ENCODE measurements at regions not wholly inside any gene's neighbourhood (a gene's known extent, or its start where the extent isn't known, plus 50 kb on each side); places are given as distances from the start of the nearest gene placed in this dataset.
"Not testable (repeated sequence)": the region's sequence is repeated elsewhere in the genome, so short reads cannot be mapped to it uniquely, and the experiment has no call there.

- H3K27ac ChIP-seq (ENCODE audit: low read depth, low read length): no peak overlapping the region
- H3K4me3 ChIP-seq (ENCODE audit: low read depth in 1 of 2, low read length in 2 of 2): no peak overlapping the region
- H3K9me3 ChIP-seq (ENCODE audit: control insufficient read depth in 1 of 2, low read length in 2 of 2): peaks cover 31 to 46% of the 10 kb centered on the region in 2 donors
- H3K27me3 ChIP-seq (ENCODE audit: control insufficient read depth in 1 of 2, insufficient read depth in 2 of 2, low read length in 2 of 2): no peaks in the 10 kb centered on the region
- no peaks in the 10 kb centered on the region for H3K36me3 ChIP-seq (ENCODE audit: control insufficient read depth in 1 of 2, insufficient read depth in 2 of 2, low read length in 2 of 2)
- no peaks in the 10 kb centered on the region for H3K4me1 ChIP-seq (ENCODE audit: control insufficient read depth in 1 of 2, insufficient read depth in 2 of 2, low read length in 2 of 2)
- H3K9ac ChIP-seq (ENCODE audit: low read depth in 1 of 2, low read length in 2 of 2): no peak overlapping the region
Observed at GRCh38 chr11:54927704-54928103, 221.1 kb downstream of the OR4A5 start.

- no peak overlapping the region for H3K27ac ChIP-seq (ENCODE audit: low read depth, low read length)
- H3K36me3 ChIP-seq (ENCODE audit: control insufficient read depth in 1 of 2, insufficient read depth in 2 of 2, low read length in 2 of 2): no peaks in the 10 kb centered on the region
- H3K9me3 ChIP-seq (ENCODE audit: control insufficient read depth in 1 of 2, low read length in 2 of 2): peaks cover 43 to 63% of the 10 kb centered on the region in 2 donors
- H3K4me1 ChIP-seq (ENCODE audit: control insufficient read depth in 1 of 2, insufficient read depth in 2 of 2, low read length in 2 of 2): no peaks in the 10 kb centered on the region
- no peak overlapping the region for H3K4me3 ChIP-seq (ENCODE audit: low read depth in 1 of 2, low read length in 2 of 2)
- H3K9ac ChIP-seq (ENCODE audit: low read depth in 1 of 2, low read length in 2 of 2): no peak overlapping the region
- H3K27me3 ChIP-seq (ENCODE audit: control insufficient read depth in 1 of 2, insufficient read depth in 2 of 2, low read length in 2 of 2): no peaks in the 10 kb centered on the region
Observed at GRCh38 chr11:54930930-54931329, 224.3 kb downstream of the OR4A5 start.

- Histone ChIP-seq H3K4me1 (ENCODE audit: control insufficient read depth in 1 of 2, insufficient read depth in 2 of 2, low read length in 2 of 2) (no peaks in the 10 kb centered on the region), H3K27me3 (ENCODE audit: control insufficient read depth in 1 of 2, insufficient read depth in 2 of 2, low read length in 2 of 2) (no peaks in the 10 kb centered on the region), H3K9me3 (ENCODE audit: control insufficient read depth in 1 of 2, low read length in 2 of 2) (peaks cover 27 to 46% of the 10 kb centered on the region in 2 donors), H3K4me3 (ENCODE audit: low read depth in 1 of 2, low read length in 2 of 2) (no peak overlapping the region), H3K27ac (ENCODE audit: low read depth, low read length) (no peak overlapping the region), H3K36me3 (ENCODE audit: control insufficient read depth in 1 of 2, insufficient read depth in 2 of 2, low read length in 2 of 2) (no peaks in the 10 kb centered on the region), H3K9ac (ENCODE audit: low read depth in 1 of 2, low read length in 2 of 2) (no peak overlapping the region)
Observed at GRCh38 chr11:54944211-54944610, 237.6 kb downstream of the OR4A5 start.

- Histone ChIP-seq H3K9ac (ENCODE audit: low read depth in 1 of 2, low read length in 2 of 2) (no peak overlapping the region), H3K4me1 (ENCODE audit: control insufficient read depth in 1 of 2, insufficient read depth in 2 of 2, low read length in 2 of 2) (no peaks in the 10 kb centered on the region), H3K27me3 (ENCODE audit: control insufficient read depth in 1 of 2, insufficient read depth in 2 of 2, low read length in 2 of 2) (no peaks in the 10 kb centered on the region), H3K4me3 (ENCODE audit: low read depth in 1 of 2, low read length in 2 of 2) (no peak overlapping the region), H3K36me3 (ENCODE audit: control insufficient read depth in 1 of 2, insufficient read depth in 2 of 2, low read length in 2 of 2) (no peaks in the 10 kb centered on the region), H3K9me3 (ENCODE audit: control insufficient read depth in 1 of 2, low read length in 2 of 2) (peaks cover 18 to 32% of the 10 kb centered on the region in 2 donors), H3K27ac (ENCODE audit: low read depth, low read length) (no peak overlapping the region)
Observed at GRCh38 chr11:54946424-54946823, 239.8 kb downstream of the OR4A5 start.

- H3K4me3 ChIP-seq (ENCODE audit: low read depth in 1 of 2, low read length in 2 of 2); H3K36me3 ChIP-seq (ENCODE audit: control insufficient read depth in 1 of 2, insufficient read depth in 2 of 2, low read length in 2 of 2); H3K9ac ChIP-seq (ENCODE audit: low read depth in 1 of 2, low read length in 2 of 2); H3K27me3 ChIP-seq (ENCODE audit: control insufficient read depth in 1 of 2, insufficient read depth in 2 of 2, low read length in 2 of 2); H3K27ac ChIP-seq (ENCODE audit: low read depth, low read length); H3K4me1 ChIP-seq (ENCODE audit: control insufficient read depth in 1 of 2, insufficient read depth in 2 of 2, low read length in 2 of 2): not testable (repeated sequence)
- peaks cover 18 to 25% of the 10 kb centered on the region in 2 donors for H3K9me3 ChIP-seq (ENCODE audit: control insufficient read depth in 1 of 2, low read length in 2 of 2)
Observed at GRCh38 chr11:54947175-54947574, 240.5 kb downstream of the OR4A5 start.

- Histone ChIP-seq H3K36me3 (ENCODE audit: control insufficient read depth in 1 of 2, insufficient read depth in 2 of 2, low read length in 2 of 2) (no peaks in the 10 kb centered on the region), H3K4me3 (ENCODE audit: low read depth in 1 of 2, low read length in 2 of 2) (no peak overlapping the region), H3K9me3 (ENCODE audit: control insufficient read depth in 1 of 2, low read length in 2 of 2) (peaks cover 41 to 75% of the 10 kb centered on the region in 2 donors), H3K27ac (ENCODE audit: low read depth, low read length) (no peak overlapping the region), H3K4me1 (ENCODE audit: control insufficient read depth in 1 of 2, insufficient read depth in 2 of 2, low read length in 2 of 2) (no peaks in the 10 kb centered on the region), H3K27me3 (ENCODE audit: control insufficient read depth in 1 of 2, insufficient read depth in 2 of 2, low read length in 2 of 2) (no peaks in the 10 kb centered on the region), H3K9ac (ENCODE audit: low read depth in 1 of 2, low read length in 2 of 2) (no peak overlapping the region)
Observed at GRCh38 chr11:54979375-54979774, 272.7 kb downstream of the OR4A5 start.

GRCh38 chr11:54985731-54986130 lies 276.2 kb upstream of the TRIM48 start:
- Histone ChIP-seq H3K27me3 (ENCODE audit: control insufficient read depth in 1 of 2, insufficient read depth in 2 of 2, low read length in 2 of 2) (no peaks in the 10 kb centered on the region), H3K4me3 (ENCODE audit: low read depth in 1 of 2, low read length in 2 of 2) (no peak overlapping the region), H3K4me1 (ENCODE audit: control insufficient read depth in 1 of 2, insufficient read depth in 2 of 2, low read length in 2 of 2) (no peaks in the 10 kb centered on the region), H3K27ac (ENCODE audit: low read depth, low read length) (no peak overlapping the region), H3K36me3 (ENCODE audit: control insufficient read depth in 1 of 2, insufficient read depth in 2 of 2, low read length in 2 of 2) (no peaks in the 10 kb centered on the region), H3K9ac (ENCODE audit: low read depth in 1 of 2, low read length in 2 of 2) (no peak overlapping the region), H3K9me3 (ENCODE audit: control insufficient read depth in 1 of 2, low read length in 2 of 2) (peaks cover 31 to 57% of the 10 kb centered on the region in 2 donors)

GRCh38 chr11:55028837-55029236 lies 233.1 kb upstream of the TRIM48 start:
- H3K36me3 ChIP-seq (ENCODE audit: control insufficient read depth in 1 of 2, insufficient read depth in 2 of 2, low read length in 2 of 2); H3K27ac ChIP-seq (ENCODE audit: low read depth, low read length); H3K4me1 ChIP-seq (ENCODE audit: control insufficient read depth in 1 of 2, insufficient read depth in 2 of 2, low read length in 2 of 2); H3K4me3 ChIP-seq (ENCODE audit: low read depth in 1 of 2, low read length in 2 of 2); H3K9ac ChIP-seq (ENCODE audit: low read depth in 1 of 2, low read length in 2 of 2); H3K27me3 ChIP-seq (ENCODE audit: control insufficient read depth in 1 of 2, insufficient read depth in 2 of 2, low read length in 2 of 2): not testable (repeated sequence)
- H3K9me3 ChIP-seq (ENCODE audit: control insufficient read depth in 1 of 2, low read length in 2 of 2): peaks cover 41 to 60% of the 10 kb centered on the region in 2 donors

GRCh38 chr11:55054723-55055122 lies 207.2 kb upstream of the TRIM48 start:
- Histone ChIP-seq H3K9ac (ENCODE audit: low read depth in 1 of 2, low read length in 2 of 2) (no peak overlapping the region), H3K4me3 (ENCODE audit: low read depth in 1 of 2, low read length in 2 of 2) (no peak overlapping the region), H3K36me3 (ENCODE audit: control insufficient read depth in 1 of 2, insufficient read depth in 2 of 2, low read length in 2 of 2) (no peaks in the 10 kb centered on the region), H3K9me3 (ENCODE audit: control insufficient read depth in 1 of 2, low read length in 2 of 2) (peaks cover 50 to 83% of the 10 kb centered on the region in 2 donors), H3K27me3 (ENCODE audit: control insufficient read depth in 1 of 2, insufficient read depth in 2 of 2, low read length in 2 of 2) (no peaks in the 10 kb centered on the region), H3K4me1 (ENCODE audit: control insufficient read depth in 1 of 2, insufficient read depth in 2 of 2, low read length in 2 of 2) (no peaks in the 10 kb centered on the region), H3K27ac (ENCODE audit: low read depth, low read length) (no peak overlapping the region)

- H3K9ac ChIP-seq (ENCODE audit: low read depth in 1 of 2, low read length in 2 of 2); H3K4me1 ChIP-seq (ENCODE audit: control insufficient read depth in 1 of 2, insufficient read depth in 2 of 2, low read length in 2 of 2); H3K4me3 ChIP-seq (ENCODE audit: low read depth in 1 of 2, low read length in 2 of 2); H3K27me3 ChIP-seq (ENCODE audit: control insufficient read depth in 1 of 2, insufficient read depth in 2 of 2, low read length in 2 of 2); H3K36me3 ChIP-seq (ENCODE audit: control insufficient read depth in 1 of 2, insufficient read depth in 2 of 2, low read length in 2 of 2); H3K27ac ChIP-seq (ENCODE audit: low read depth, low read length): not testable (repeated sequence)
- peaks cover 13 to 49% of the 10 kb centered on the region in 2 donors for H3K9me3 ChIP-seq (ENCODE audit: control insufficient read depth in 1 of 2, low read length in 2 of 2)
Observed at GRCh38 chr11:55084588-55084987, 177.4 kb upstream of the TRIM48 start.

GRCh38 chr11:55106391-55106790 lies 155.6 kb upstream of the TRIM48 start:
- Histone ChIP-seq H3K9me3 (ENCODE audit: control insufficient read depth in 1 of 2, low read length in 2 of 2) (peaks cover 11 to 44% of the 10 kb centered on the region in 2 donors), H3K4me3 (ENCODE audit: low read depth in 1 of 2, low read length in 2 of 2) (no peak overlapping the region), H3K27ac (ENCODE audit: low read depth, low read length) (no peak overlapping the region), H3K36me3 (ENCODE audit: control insufficient read depth in 1 of 2, insufficient read depth in 2 of 2, low read length in 2 of 2) (no peaks in the 10 kb centered on the region), H3K4me1 (ENCODE audit: control insufficient read depth in 1 of 2, insufficient read depth in 2 of 2, low read length in 2 of 2) (no peaks in the 10 kb centered on the region), H3K27me3 (ENCODE audit: control insufficient read depth in 1 of 2, insufficient read depth in 2 of 2, low read length in 2 of 2) (no peaks in the 10 kb centered on the region), H3K9ac (ENCODE audit: low read depth in 1 of 2, low read length in 2 of 2) (no peak overlapping the region)

All from duodenal mucosa (tissue), 2 donors.